Hematopoietic multipotent progenitor cell treated with erythropoietin and hydrocortisone succinate and interleukin-3 and kit ligand, for 6 days (in vitro differentiated cells): ENCODE measurements at regions not wholly inside any gene's neighbourhood (a gene's known extent, or its start where the extent isn't known, plus 50 kb on each side); places are given as distances from the start of the nearest gene placed in this dataset.
"Not testable (repeated sequence)": the region's sequence is repeated elsewhere in the genome, so short reads cannot be mapped to it uniquely, and the experiment has no call there.

ENCODE experiments used
- DNase-seq: peaks from one replicate; pipeline ENCODE4 v3.0.0-alpha.2; 2015

DNA sequence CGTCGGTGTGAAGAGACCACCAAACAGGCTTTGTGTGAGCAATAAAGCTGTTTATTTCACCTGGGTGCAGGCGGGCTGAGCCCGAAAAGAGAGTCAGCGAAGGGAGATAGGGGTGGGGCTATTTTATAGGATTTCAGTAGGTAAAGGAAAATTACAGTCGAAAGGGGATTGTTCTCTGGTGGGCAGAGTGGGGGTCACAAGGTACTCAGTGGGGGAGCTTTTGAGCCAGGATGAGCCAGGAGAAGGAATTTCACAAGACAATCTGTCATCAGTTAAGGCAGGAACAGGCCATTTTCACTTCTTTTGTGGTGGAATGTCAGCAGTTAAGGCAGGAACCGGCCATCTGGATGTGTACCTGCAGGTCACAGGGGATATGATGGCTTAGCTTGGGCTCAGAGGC, 98.1 kb downstream of the RTP4 start:
- DNase-seq = not testable (repeated sequence)

DNA sequence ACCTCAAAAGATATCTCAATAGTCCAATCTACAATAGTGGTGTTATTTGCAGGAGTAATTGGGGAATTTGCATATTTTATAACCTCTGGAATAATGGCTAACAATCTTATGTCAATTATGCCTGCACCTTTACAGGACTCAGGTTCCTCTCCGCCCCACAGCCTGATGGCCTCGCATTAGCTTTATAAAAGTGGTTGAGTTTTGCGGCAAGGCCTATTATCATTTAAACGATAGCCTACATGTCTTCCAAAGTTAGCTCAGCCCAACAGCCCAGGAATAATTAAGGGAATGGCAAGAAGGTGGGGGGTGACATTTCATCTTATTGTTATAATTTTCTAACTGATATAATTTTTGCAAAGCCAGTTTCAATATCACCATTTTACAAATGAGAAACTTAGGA, 97.3 kb downstream of the RTP4 start:
- no peak for DNase-seq

DNA sequence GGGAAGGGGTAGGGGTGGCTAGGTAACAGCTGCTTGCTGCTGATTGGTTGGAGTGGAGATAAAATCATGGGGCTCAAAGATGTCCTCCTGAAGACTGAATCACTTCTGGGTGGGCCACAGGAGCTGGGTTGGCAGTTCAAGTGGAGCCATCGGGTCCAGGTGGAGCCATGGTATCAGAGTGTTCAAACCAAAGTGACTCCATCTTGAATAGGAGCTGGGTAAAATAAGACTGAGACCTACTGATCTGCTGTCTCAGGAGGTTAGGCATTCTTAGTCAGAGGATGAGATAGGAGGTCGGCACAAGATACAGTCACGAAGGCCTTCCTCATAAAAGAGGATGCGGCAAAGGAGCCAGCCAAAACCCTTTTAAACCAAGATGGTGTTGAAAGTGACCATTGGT, 96.5 kb downstream of the RTP4 start:
- no peak for DNase-seq

DNA sequence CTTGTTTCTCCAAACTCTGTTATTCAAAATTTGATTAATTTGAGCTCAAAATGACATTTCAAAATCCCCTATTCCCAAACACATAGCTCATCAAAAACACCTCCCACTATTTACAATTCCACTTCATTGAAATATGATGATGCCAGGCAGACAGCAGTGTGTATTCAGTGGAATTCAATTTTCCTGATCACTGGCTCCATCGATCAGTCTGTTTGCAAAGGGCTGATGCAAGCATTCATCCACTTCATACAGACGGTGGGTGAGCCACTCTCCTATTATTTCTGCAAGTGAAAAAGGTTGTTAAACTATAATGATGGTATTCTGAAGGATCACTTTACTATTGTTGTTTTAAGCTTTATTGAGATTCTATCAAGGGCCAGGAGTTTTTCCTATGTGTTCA, 90.7 kb downstream of the RTP4 start:
- no peak for DNase-seq

DNA sequence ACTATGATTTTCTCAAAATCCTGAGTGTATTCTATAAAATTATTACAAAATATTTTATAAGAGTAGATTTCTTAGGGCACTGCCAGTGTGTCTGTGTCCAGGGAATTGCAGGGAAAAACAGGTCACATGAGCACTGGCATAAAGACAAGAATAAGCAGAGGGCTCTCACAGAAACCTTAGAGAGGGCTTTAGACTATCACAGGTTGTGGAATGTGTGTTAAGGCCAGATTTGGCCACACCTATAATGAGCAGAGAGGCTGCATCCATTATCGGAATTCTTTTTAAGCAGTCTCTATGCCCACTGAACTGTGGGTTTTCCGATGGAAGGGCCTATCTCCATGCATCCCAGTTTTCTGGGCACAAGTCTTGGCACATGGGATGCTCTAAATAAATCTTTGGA, 90.2 kb downstream of the RTP4 start:
- DNase-seq = no peak

DNA sequence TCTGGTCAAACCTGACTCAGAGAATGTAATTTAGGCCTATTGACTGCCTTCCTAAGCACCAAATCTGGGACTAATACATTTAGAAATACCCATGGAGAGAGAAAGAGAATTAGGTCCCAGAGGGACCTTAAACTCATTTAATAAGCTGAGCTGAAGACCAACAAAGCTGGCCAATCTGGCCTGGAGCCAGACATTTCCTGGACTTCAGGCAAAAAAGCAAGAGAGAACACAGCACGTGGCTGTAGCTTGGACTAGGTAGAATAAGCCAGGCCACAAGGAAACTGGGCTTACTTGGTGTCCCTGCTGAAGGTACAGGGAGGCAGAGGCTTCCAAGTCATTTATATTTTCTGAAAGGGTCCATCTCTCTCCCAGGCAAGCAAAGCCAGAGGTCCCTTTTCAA, 88.1 kb downstream of the RTP4 start:
- DNase-seq = no peak

DNA sequence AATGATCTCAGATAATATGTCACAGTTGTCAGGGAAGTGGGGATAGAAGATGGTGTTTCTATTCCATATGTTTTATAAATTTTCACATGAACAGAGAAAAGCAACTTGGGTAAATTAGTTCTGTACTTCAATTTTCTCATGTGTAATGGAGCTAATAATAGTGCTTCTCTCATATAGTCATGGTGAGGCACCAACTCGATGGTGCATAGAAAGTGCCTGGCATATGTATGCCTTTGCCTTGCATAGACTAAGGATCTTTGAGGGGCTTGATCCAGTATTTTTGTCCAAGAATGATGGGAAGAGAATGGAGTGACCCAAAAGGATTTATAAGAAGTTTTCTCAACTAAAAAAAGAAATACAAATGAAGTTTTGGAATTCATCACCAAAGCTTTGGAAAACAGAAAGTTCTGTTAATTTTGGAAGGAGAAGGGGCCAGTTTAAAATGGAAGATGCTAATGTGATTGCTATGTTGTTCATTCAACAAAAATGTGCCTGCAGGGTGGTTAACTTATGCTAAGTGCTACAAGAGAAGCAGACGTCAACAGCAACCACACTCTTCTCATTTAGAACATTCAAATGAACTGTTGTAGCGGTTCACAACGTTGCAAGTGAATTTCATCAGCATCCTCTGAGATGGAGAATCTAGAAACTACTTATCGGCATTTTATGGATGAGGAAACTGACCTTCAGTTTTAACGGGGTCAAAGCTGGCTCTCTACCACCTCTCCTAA, 86.1 kb downstream of the RTP4 start:
- DNase-seq = no peak

DNA sequence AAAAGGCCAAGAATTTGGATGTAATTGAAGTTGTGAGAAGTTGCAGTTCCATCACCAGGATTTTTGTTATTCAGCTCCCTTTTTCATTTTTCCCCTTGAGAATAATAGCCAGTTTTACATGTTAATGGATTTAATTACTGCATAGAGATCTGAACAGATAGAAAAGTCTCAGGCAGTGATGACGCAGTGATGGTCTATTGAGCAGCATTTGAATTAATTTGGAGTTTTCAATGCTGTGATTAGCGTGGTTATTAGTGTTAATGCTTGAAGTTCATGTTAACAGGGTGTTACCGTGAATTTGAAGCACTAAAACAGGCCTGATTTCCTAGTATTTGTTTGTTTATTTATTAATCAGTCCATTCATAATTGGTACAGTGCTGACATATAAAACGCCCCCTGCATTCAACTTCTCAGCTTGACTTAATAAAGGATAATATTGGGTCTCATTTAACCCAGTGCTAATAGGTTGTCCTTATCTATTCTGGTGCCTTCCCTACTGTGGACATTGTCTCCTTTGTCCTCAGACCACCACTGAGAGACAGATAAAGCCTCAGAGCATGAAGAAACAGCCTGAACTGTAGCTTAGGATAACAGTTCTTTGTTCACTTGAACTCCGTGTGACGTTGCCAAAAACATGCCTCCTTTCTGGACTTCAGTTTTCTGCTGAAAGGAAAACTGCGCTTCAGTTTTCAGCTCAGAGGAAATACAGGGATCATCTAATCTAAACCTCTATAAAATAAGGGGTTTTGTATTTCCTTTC, 82.4 kb downstream of the RTP4 start:
- no peak for DNase-seq

DNA sequence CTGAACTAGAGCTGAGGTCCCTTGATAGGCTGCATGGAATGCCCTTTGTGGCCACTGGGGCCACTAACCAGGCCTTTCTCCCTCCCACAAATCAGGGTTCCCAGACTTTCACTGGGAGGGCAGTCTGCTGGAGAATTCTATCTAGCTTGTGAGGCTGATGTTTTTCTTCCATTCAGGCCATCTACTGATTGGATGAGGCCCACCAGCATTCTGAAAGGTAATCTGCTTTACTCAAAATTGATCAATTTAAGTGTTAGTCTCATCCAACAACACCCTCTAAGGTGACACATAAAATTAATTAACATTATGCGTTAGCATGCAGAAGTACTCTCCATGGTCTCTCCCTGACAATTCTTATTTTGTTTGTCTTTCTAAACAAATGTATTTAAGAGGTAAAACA, 80.5 kb downstream of the RTP4 start:
- DNase-seq = no peak

DNA sequence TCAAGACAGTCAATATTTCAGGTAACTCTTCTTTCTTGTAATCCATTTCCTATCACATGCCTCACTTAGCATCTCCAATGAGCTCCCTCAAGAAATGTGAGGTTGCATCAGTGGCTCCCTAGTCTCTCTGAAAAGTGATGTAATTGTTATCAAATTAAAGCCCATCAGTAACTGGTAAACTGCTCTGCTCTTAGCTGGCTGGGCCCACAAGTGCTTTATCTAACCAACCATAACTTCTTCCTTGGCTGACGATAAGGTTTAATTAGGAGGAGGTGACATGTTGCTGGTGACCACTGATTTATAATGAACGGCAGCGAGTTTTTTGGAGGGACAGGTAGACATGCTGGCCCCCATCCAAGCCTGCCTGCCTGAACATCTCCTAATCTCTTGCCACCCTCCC, 79.6 kb downstream of the RTP4 start:
- peak; percentile 3 for DNase-seq

DNA sequence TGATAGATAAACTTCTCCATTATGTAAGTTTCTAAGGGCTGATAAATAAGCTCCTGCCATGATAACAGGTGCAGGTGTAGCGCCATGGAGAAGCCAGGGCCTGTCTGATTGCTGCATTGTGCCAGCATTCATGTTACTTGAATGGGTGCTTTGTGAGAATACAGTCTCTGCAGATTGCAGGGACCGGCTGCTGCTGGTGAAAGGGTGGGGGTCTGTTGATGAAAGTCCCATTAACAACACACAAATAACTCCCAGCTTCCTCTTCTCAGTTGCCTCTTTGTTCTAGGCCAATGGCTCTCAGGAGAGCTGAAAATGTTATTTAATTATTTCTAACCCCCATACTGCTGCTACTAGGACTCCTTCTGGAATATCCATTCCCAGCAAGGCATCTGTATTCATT, 77.2 kb downstream of the RTP4 start:
- no peak for DNase-seq

DNA sequence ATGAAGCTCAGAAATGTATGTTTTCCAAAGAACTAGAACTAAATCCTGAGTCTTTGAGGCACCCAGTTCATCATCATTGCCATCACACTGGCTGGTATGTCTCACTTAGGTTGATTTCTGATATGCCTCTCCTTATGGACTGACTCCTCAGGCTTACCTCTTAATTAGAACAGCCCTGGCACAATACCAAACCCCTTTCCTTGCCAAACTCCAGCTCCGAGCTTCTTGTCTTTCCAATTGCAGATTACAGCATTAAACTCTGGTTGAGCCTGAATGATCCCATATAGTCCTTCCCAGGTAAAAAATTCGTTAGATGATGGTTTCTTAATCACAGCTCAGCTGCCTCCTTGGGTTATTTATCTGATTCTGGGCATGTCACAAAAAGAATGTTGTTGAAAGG, 66.3 kb downstream of the RTP4 start:
- no peak for DNase-seq

DNA sequence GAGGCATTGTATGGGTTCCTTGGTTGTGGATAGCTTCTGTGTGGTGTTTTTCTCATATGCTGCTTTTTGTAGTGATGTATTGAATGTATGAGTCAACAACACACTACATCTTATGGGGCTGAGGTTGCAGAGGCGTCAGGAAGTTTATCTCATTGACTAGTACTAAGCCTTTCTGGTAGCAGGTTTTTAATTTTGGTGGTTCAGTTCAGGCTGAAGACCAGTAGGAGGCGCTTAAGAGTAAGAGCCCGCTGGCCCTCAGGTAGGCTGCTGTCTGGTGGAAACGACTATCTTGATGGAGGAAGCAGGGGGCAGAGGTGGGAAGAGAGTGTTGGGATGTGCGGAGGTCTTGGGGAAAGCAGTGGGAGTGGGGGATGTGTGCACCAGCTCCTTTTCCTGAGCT, 62.4 kb downstream of the RTP4 start:
- DNase-seq = no peak
